ENCODE measurements at regions not wholly inside any gene's neighbourhood (a gene's known extent, or its start where the extent isn't known, plus 50 kb on each side); places are given as distances from the start of the nearest gene placed in this dataset.

DNA sequence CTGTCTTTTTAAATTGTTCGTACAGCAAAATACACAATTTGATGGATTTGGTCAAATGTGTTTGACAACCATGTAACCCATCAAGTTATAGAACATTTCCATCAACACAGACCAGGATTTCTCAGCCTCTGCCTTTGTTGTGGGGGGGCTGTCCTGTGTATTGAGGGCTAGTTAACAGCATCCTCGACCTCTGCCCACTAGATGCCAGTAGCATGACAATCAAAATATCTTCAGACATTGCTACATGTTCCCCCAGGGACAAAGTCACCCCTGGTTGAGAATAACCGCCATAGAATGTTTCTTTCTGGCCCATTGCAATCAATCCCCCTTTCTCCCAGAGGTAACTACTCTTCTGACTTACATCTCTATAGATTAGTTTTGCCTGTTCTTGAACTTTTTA lies 310.1 kb upstream of the RGMA start:
- ChIA-PET CTCF (no interaction called here), POLR2A (no interaction called here), RAD21 (ENCODE audit: unreplicated experiment) (no interaction called here), SMC1A (ENCODE audit: uncharacterized antibody, unreplicated experiment) (no interaction called here)
- DNase-seq (ENCODE audit: low read depth, low spot score) (no peak), ATAC-seq (no peak), FAIRE-seq (no peak)
- in situ Hi-C loops (cut with MboI) = no loop called here
- H2AFZ ChIP-seq (ENCODE audit: control insufficient read depth, low read depth, low read length) = no peak overlapping the region
- intact Hi-C loops (cut with micrococcal nuclease; ENCODE audit: unreplicated experiment) = no loop called here
- H3K36me3 ChIP-seq (ENCODE audit: control insufficient read depth in 2 of 2, insufficient read depth in 2 of 2, low read length in 1 of 2) = no peaks in the 10 kb centered on the region
- H3K27ac ChIP-seq (ENCODE audit: control insufficient read depth, insufficient read depth) = no peak overlapping the region
- no peak for TF ChIP-seq MYB (IDR thresholded peaks at IDR 0.05; ENCODE audit: borderline replicate concordance, low read depth, low read length)
- TF ChIP-seq, protein P1, sequence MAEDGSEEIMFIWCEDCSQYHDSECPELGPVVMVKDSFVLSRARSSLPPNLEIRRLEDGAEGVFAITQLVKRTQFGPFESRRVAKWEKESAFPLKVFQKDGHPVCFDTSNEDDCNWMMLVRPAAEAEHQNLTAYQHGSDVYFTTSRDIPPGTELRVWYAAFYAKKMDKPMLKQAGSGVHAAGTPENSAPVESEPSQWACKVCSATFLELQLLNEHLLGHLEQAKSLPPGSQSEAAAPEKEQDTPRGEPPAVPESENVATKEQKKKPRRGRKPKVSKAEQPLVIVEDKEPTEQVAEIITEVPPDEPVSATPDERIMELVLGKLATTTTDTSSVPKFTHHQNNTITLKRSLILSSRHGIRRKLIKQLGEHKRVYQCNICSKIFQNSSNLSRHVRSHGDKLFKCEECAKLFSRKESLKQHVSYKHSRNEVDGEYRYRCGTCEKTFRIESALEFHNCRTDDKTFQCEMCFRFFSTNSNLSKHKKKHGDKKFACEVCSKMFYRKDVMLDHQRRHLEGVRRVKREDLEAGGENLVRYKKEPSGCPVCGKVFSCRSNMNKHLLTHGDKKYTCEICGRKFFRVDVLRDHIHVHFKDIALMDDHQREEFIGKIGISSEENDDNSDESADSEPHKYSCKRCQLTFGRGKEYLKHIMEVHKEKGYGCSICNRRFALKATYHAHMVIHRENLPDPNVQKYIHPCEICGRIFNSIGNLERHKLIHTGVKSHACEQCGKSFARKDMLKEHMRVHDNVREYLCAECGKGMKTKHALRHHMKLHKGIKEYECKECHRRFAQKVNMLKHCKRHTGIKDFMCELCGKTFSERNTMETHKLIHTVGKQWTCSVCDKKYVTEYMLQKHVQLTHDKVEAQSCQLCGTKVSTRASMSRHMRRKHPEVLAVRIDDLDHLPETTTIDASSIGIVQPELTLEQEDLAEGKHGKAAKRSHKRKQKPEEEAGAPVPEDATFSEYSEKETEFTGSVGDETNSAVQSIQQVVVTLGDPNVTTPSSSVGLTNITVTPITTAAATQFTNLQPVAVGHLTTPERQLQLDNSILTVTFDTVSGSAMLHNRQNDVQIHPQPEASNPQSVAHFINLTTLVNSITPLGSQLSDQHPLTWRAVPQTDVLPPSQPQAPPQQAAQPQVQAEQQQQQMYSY (CRISPR knock-in tag; IDR thresholded peaks at IDR 0.05) = no peak
- TF ChIP-seq, protein P2, sequence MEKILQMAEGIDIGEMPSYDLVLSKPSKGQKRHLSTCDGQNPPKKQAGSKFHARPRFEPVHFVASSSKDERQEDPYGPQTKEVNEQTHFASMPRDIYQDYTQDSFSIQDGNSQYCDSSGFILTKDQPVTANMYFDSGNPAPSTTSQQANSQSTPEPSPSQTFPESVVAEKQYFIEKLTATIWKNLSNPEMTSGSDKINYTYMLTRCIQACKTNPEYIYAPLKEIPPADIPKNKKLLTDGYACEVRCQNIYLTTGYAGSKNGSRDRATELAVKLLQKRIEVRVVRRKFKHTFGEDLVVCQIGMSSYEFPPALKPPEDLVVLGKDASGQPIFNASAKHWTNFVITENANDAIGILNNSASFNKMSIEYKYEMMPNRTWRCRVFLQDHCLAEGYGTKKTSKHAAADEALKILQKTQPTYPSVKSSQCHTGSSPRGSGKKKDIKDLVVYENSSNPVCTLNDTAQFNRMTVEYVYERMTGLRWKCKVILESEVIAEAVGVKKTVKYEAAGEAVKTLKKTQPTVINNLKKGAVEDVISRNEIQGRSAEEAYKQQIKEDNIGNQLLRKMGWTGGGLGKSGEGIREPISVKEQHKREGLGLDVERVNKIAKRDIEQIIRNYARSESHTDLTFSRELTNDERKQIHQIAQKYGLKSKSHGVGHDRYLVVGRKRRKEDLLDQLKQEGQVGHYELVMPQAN (conservative IDR thresholded peaks at IDR 0.05) = no peak
- no peak for TF ChIP-seq RAD21 (IDR thresholded peaks at IDR 0.05; ENCODE audit: insufficient read depth, low read depth, low read length)
- no peaks in the 10 kb centered on the region for H3K79me2 ChIP-seq (ENCODE audit: control insufficient read depth, insufficient read depth, low read length)
- no peak overlapping the region for H3K4me3 ChIP-seq
- H3K4me1 ChIP-seq (ENCODE audit: control insufficient read depth, insufficient read depth, low read length) = no peaks in the 10 kb centered on the region
- no peaks in the 10 kb centered on the region for H3K9me3 ChIP-seq (replicated peaks; ENCODE audit: control insufficient read depth, insufficient read depth, low read length)
- no TSS peak for BruUV-seq (replicated peaks)
- H4K20me1 ChIP-seq (ENCODE audit: control insufficient read depth, insufficient read depth) = no peaks in the 10 kb centered on the region
- no peak overlapping the region for H3K9ac ChIP-seq (ENCODE audit: control insufficient read depth, insufficient read depth, low read length)
- WGBS (ENCODE audit: insufficient coverage, insufficient replicate concordance, low lambda C conversion rate, missing lambda C conversion rate) = 21% methylated on average over 3 of the region's 3 CpGs
- H3K4me2 ChIP-seq (ENCODE audit: control insufficient read depth, insufficient read depth) = no peak overlapping the region
- H3K27me3 ChIP-seq (replicated peaks in 1 of 2; ENCODE audit: control insufficient read depth in 2 of 2, insufficient read depth in 2 of 2, low read length in 1 of 2) = no peaks in the 10 kb centered on the region

All from GM12878 (cell line).